H9 (cell line): ENCODE measurements at regions not wholly inside any gene's neighbourhood (a gene's known extent, or its start where the extent isn't known, plus 50 kb on each side); places are given as distances from the start of the nearest gene placed in this dataset.

Experiments used
- DNase-seq: peaks from one replicate; pipeline ENCODE4 v3.0.0-alpha.2; 2017
- H2AFZ ChIP-seq: one replicate; pipeline ENCODE4 v1.6.1; 2013; ENCODE audit warnings: mild to moderate bottlenecking, low read length, control low read depth, moderate library complexity
- H2AK5ac ChIP-seq: 2 replicates; pipeline ENCODE4 v1.6.1; 2013; ENCODE audit warnings: low read length, control low read depth, mixed read lengths; ENCODE audit not compliant: insufficient read length
- H2BK120ac ChIP-seq: one replicate; pipeline ENCODE4 v1.6.1; 2013; ENCODE audit warnings: low read depth, mild to moderate bottlenecking, low read length, control low read depth, inconsistent platforms; ENCODE audit not compliant: poor library complexity, severe bottlenecking
- H2BK12ac ChIP-seq: 2 replicates; pipeline ENCODE4 v1.6.1; 2013; ENCODE audit warnings: low read length, control low read depth, mixed read lengths, low read depth; ENCODE audit not compliant: insufficient read length
- H2BK15ac ChIP-seq: 2 replicates; pipeline ENCODE4 v1.6.1; 2013; ENCODE audit warnings: low read depth, low read length, control low read depth
- H2BK20ac ChIP-seq: one replicate; pipeline ENCODE4 v1.6.1; 2013; ENCODE audit warnings: low read depth, mild to moderate bottlenecking, low read length, control low read depth, inconsistent platforms; ENCODE audit not compliant: poor library complexity, severe bottlenecking
- H2BK5ac ChIP-seq: 2 replicates; pipeline ENCODE4 v1.6.1; 2013; ENCODE audit warnings: low read length, control low read depth, mixed read lengths; ENCODE audit not compliant: insufficient read length
- H3K14ac ChIP-seq: 2 replicates; pipeline ENCODE4 v1.6.1; 2013; ENCODE audit warnings: low read length, control low read depth; ENCODE audit not compliant: insufficient read depth
- H3K18ac ChIP-seq: 2 replicates; pipeline ENCODE4 v1.6.1; 2013; ENCODE audit warnings: low read depth, mild to moderate bottlenecking, mixed read lengths, low read length, control low read depth; ENCODE audit not compliant: insufficient read length
- H3K23ac ChIP-seq: 2 replicates; pipeline ENCODE4 v1.6.1; 2013; ENCODE audit warnings: low read length, control low read depth, mixed read lengths, low read depth; ENCODE audit not compliant: insufficient read length
- H3K23me2 ChIP-seq: 2 replicates; pipeline ENCODE4 v1.6.1; 2013; ENCODE audit warnings: low read depth, mild to moderate bottlenecking, mixed read lengths, low read length, control low read depth; ENCODE audit not compliant: insufficient read length, poor library complexity, severe bottlenecking
- H3K27ac ChIP-seq: 2 replicates; pipeline ENCODE4 v1.5.1; 2013; ENCODE audit warnings: low read length, control low read depth, mixed read lengths, low read depth; ENCODE audit not compliant: insufficient read length
- H3K27me3 ChIP-seq: 2 replicates; pipeline ENCODE4 v1.6.1; 2013; ENCODE audit warnings: low read length, control low read depth, inconsistent platforms; ENCODE audit not compliant: insufficient read depth
- H3K4ac ChIP-seq: 2 replicates; pipeline ENCODE4 v1.6.1; 2013; ENCODE audit warnings: low read depth, mild to moderate bottlenecking, control low read depth, inconsistent platforms, low read length, moderate library complexity
- H3K4me1 ChIP-seq: 2 replicates; pipeline ENCODE4 v1.6.1; 2013; ENCODE audit warnings: low read length, control low read depth, inconsistent platforms; ENCODE audit not compliant: insufficient read depth
- H3K4me2 ChIP-seq: 2 replicates; pipeline ENCODE4 v1.6.1; 2013; ENCODE audit warnings: low read length, control low read depth, mixed read lengths; ENCODE audit not compliant: insufficient read length, insufficient read depth
- H3K56ac ChIP-seq: 2 replicates; pipeline ENCODE4 v1.6.1; 2013; ENCODE audit warnings: low read depth, mild to moderate bottlenecking, mixed read lengths, low read length, control low read depth; ENCODE audit not compliant: insufficient read length
- H3K79me1 ChIP-seq: 2 replicates; pipeline ENCODE4 v1.6.1; 2013; ENCODE audit warnings: low read depth, mild to moderate bottlenecking, moderate library complexity, low read length, control low read depth, inconsistent platforms; ENCODE audit not compliant: insufficient read depth, poor library complexity, severe bottlenecking
- H3K79me2 ChIP-seq: 2 replicates; pipeline ENCODE4 v1.6.1; 2013; ENCODE audit warnings: low read length, control low read depth, inconsistent platforms; ENCODE audit not compliant: insufficient read depth
- H3K9ac ChIP-seq: 2 replicates; pipeline ENCODE4 v1.6.1; 2013; ENCODE audit warnings: low read length, control low read depth, mixed read lengths; ENCODE audit not compliant: insufficient read length; ENCODE audit errors: extremely low read depth
- H3K9me3 ChIP-seq: one replicate; pipeline ENCODE4 v1.6.1; 2013; ENCODE audit warnings: low read depth, low read length, inconsistent platforms; ENCODE audit not compliant: control insufficient read depth
- H3T11ph ChIP-seq: one replicate; pipeline ENCODE4 v1.6.1; 2013; ENCODE audit warnings: mild to moderate bottlenecking, low read length, control low read depth, inconsistent platforms
- H4K20me1 ChIP-seq: one replicate; pipeline ENCODE4 v1.6.1; 2013; ENCODE audit not compliant: control insufficient read depth, insufficient read length, insufficient read depth
- H4K5ac ChIP-seq: 2 replicates; pipeline ENCODE4 v1.6.1; 2013; ENCODE audit warnings: low read depth, mild to moderate bottlenecking, mixed read lengths, low read length, control low read depth; ENCODE audit not compliant: insufficient read length
- H4K8ac ChIP-seq: replicated peaks from 2 replicates; pipeline ENCODE4 v1.6.1; 2013; ENCODE audit warnings: low read length, control low read depth, mixed read lengths, low read depth; ENCODE audit not compliant: insufficient read length
- H4K91ac ChIP-seq: 2 replicates; pipeline ENCODE4 v1.6.1; 2013; ENCODE audit warnings: low read depth, mild to moderate bottlenecking, moderate library complexity, mixed read lengths, low read length, control low read depth; ENCODE audit not compliant: insufficient read length
- H3K27ac Mint-ChIP-seq, 3 experiments: 2 replicates in 2 of 3; 3 replicates in 1 of 3; pipeline ENCODE4 v1.8.0; 2020 to 2021; ENCODE audit warnings: mixed read lengths in 3 of 3, mild to moderate bottlenecking in 1 of 3, moderate library complexity in 1 of 3
- H3K27me3 Mint-ChIP-seq: 2 replicates; pipeline ENCODE4 v1.8.0; 2021; ENCODE audit warnings: low read depth, mild to moderate bottlenecking, moderate library complexity, mixed read lengths
- H3K36me3 Mint-ChIP-seq, 3 experiments: 2 replicates in 2 of 3; 3 replicates in 1 of 3; pipeline ENCODE4 v1.8.0; 2020 to 2021; ENCODE audit warnings: low read depth in 3 of 3, mixed read lengths in 3 of 3; ENCODE audit not compliant: insufficient read depth in 1 of 3
- H3K4me1 Mint-ChIP-seq, 2 experiments: 2 replicates each; pipeline ENCODE4 v1.8.0; 2020; ENCODE audit warnings: mixed read lengths in 2 of 2
- H3K4me3 Mint-ChIP-seq, 2 experiments: 2 replicates in 1 of 2; 3 replicates in 1 of 2; pipeline ENCODE4 v1.8.0; 2020 to 2021; ENCODE audit warnings: mild to moderate bottlenecking in 2 of 2, mixed read lengths in 2 of 2, moderate library complexity in 1 of 2
- H3K9me3 Mint-ChIP-seq, 2 experiments: 2 replicates in 1 of 2; 3 replicates in 1 of 2; pipeline ENCODE4 v1.8.0; 2020; ENCODE audit warnings: mild to moderate bottlenecking in 2 of 2, mixed read lengths in 2 of 2, moderate library complexity in 1 of 2
- CTCF ChIP-seq: fragments of 200-600 bp; sonication (generic); conservative IDR thresholded peaks from 3 replicates; pipeline ENCODE4 v1.8.0; 2021; ENCODE audit warnings: antibody characterized with exemption, mild to moderate bottlenecking
- WGBS: extraction: QIAGEN DNeasy Blood & Tissue Kit; methylation state at CpG from one replicate; pipeline ENCODE4 v1.1.7; 2013; ENCODE audit warnings: missing lambda C conversion rate, low lambda C conversion rate, mixed read lengths; ENCODE audit not compliant: insufficient read length; ENCODE audit errors: extremely low coverage; 5-methylcytosine and 5-hydroxymethylcytosine counted together

DNA sequence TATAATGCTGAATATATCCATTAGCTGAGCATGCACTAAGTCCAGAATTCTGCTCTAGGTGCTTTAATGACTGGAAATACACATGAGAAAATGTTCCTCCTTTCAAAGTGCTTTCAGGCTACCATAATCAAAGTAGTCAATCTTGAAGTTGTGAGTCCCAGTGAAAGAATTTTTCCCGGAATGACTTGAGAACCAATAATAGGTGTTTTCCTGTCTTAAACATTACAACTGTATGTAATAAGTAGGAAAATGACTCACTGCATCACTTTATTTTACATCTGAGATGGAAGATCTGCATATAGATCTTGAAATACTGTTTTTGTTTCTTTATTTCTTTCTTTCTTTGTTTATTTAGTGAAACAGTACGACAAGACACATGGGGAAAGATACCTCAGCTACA is 437.4 kb upstream of the JAG1 start:
- Histone ChIP-seq H2AK5ac (no peak overlapping the region), H3K4me2 (no peak overlapping the region), H3K27me3 (no peaks in the 10 kb centered on the region), H2BK20ac (no peak overlapping the region), H2BK12ac (no peak overlapping the region), H3K79me2 (no peaks in the 10 kb centered on the region), H4K20me1 (no peaks in the 10 kb centered on the region), H3T11ph (no peak overlapping the region), H2AFZ (no peak overlapping the region), H3K23ac (no peak overlapping the region), H4K5ac (no peak overlapping the region), H2BK15ac (no peak overlapping the region), H2BK120ac (no peak overlapping the region), H3K9me3 (no peaks in the 10 kb centered on the region), H3K27ac (no peak overlapping the region), H3K18ac (no peak overlapping the region), H3K23me2 (no peaks in the 10 kb centered on the region), H3K56ac (no peak overlapping the region), H3K4me1 (no peaks in the 10 kb centered on the region), H4K8ac (no peak overlapping the region), H3K79me1 (no peaks in the 10 kb centered on the region), H3K9ac (no peak overlapping the region), H4K91ac (no peak overlapping the region), H3K14ac (no peak overlapping the region), H3K4ac (no peak overlapping the region), H2BK5ac (no peak overlapping the region)
- TF ChIP-seq CTCF, result no peak
- peaks cover 12% of the 10 kb centered on the region in 2 experiments for H3K4me1 Mint-ChIP-seq
- no peak overlapping the region for H3K4me3 Mint-ChIP-seq
- DNase-seq, result no peak
- no CpG with 5 or more reads among the region's 2 CpGs for WGBS
- no peaks in the 10 kb centered on the region for H3K9me3 Mint-ChIP-seq
- H3K27ac Mint-ChIP-seq, result no peak overlapping the region
- no peaks in the 10 kb centered on the region for H3K27me3 Mint-ChIP-seq
- no peaks in the 10 kb centered on the region for H3K36me3 Mint-ChIP-seq
